Liver (tissue), 8 donors: ENCODE measurements at regions not wholly inside any gene's neighbourhood (a gene's known extent, or its start where the extent isn't known, plus 50 kb on each side); places are given as distances from the start of the nearest gene placed in this dataset.

ENCODE experiments used
- DNase-seq: peaks from one replicate; pipeline ENCODE4 v3.0.0-alpha.2; 2017; ENCODE audit warnings: low spot score
- H3K27ac ChIP-seq, 2 donors: one replicate each; pipeline ENCODE4 v1.7.0; 2013; ENCODE audit warnings: inconsistent platforms in 2 of 2, low read length in 2 of 2, control low read depth in 1 of 2, low read depth in 1 of 2, mild to moderate bottlenecking in 1 of 2
- H3K27me3 ChIP-seq, 4 donors: one replicate each; pipeline versions ENCODE4 v1.6.1 to v1.7.0; 2013; ENCODE audit warnings: low read length in 3 of 4, inconsistent platforms in 1 of 4, mild to moderate bottlenecking in 1 of 4, moderate library complexity in 1 of 4; ENCODE audit not compliant: control insufficient read depth in 4 of 4, insufficient read depth in 4 of 4
- H3K36me3 ChIP-seq, 4 donors: one replicate each; pipeline versions ENCODE4 v1.6.1 to v1.7.0; 2013; ENCODE audit warnings: low read length in 3 of 4, mild to moderate bottlenecking in 3 of 4, low read depth in 1 of 4, moderate library complexity in 1 of 4; ENCODE audit not compliant: control insufficient read depth in 4 of 4, insufficient read depth in 3 of 4
- H3K4me1 ChIP-seq, 4 donors: one replicate each; pipeline versions ENCODE4 v1.6.1 to v1.7.0; 2013; ENCODE audit warnings: low read length in 3 of 4, mild to moderate bottlenecking in 3 of 4, moderate library complexity in 1 of 4; ENCODE audit not compliant: control insufficient read depth in 4 of 4, insufficient read depth in 4 of 4
- H3K4me3 ChIP-seq, 3 donors: one replicate each; pipeline versions ENCODE4 v1.6.1 to v1.7.0; 2013; ENCODE audit warnings: low read length in 3 of 3, control low read depth in 1 of 3, low read depth in 1 of 3, mild to moderate bottlenecking in 1 of 3
- H3K9ac ChIP-seq, 2 donors: one replicate each; pipeline ENCODE4 v1.7.0; 2013; ENCODE audit warnings: low read length in 2 of 2, mild to moderate bottlenecking in 2 of 2, moderate library complexity in 2 of 2, control low read depth in 1 of 2, low read depth in 1 of 2
- H3K9me3 ChIP-seq, 4 donors: one replicate each; pipeline versions ENCODE4 v1.6.1 to v1.7.0; 2013; ENCODE audit warnings: low read length in 3 of 4; ENCODE audit not compliant: control insufficient read depth in 4 of 4
- ATF3 ChIP-seq: IDR thresholded peaks from 2 replicates; pipeline ENCODE4 v1.6.1; 2016; ENCODE audit warnings: antibody characterized with exemption
- CTCF ChIP-seq: fragments of 150-350 bp; IDR thresholded peaks from 2 replicates; pipeline ENCODE4 v1.5.1; 2017; ENCODE audit warnings: improper control_type of control experiment, low read depth, low read length; ENCODE audit not compliant: missing input control
- EGR1 ChIP-seq, 2 donors: IDR thresholded peaks; 2 replicates each; pipeline ENCODE4 v1.6.1; 2016 to 2018; ENCODE audit warnings: antibody characterized with exemption in 2 of 2, low read depth in 2 of 2
- FOXA1 ChIP-seq: IDR thresholded peaks from 2 replicates; pipeline ENCODE4 v1.6.1; 2016; ENCODE audit warnings: antibody characterized with exemption
- GABPA ChIP-seq, 2 donors: IDR thresholded peaks in 1 of 2; conservative IDR thresholded peaks in 1 of 2; 2 replicates each; pipeline ENCODE4 v1.6.1; 2016; ENCODE audit warnings: antibody characterized with exemption in 2 of 2, mild to moderate bottlenecking in 1 of 2, moderate library complexity in 1 of 2
- HNF4A ChIP-seq, 2 donors: conservative IDR thresholded peaks; 2 replicates each; pipeline ENCODE4 v1.6.1; 2016; ENCODE audit warnings: antibody characterized with exemption in 2 of 2, mild to moderate bottlenecking in 2 of 2
- HNF4G ChIP-seq: IDR thresholded peaks from 2 replicates; pipeline ENCODE4 v1.6.1; 2016; ENCODE audit warnings: antibody characterized with exemption
- JUND ChIP-seq, 2 donors: IDR thresholded peaks; 2 replicates each; pipeline ENCODE4 v1.6.1; 2016; ENCODE audit warnings: antibody characterized with exemption in 2 of 2
- MAX ChIP-seq: IDR thresholded peaks from 2 replicates; pipeline ENCODE4 v1.6.1; 2016; ENCODE audit warnings: antibody characterized with exemption
- NR2F2 ChIP-seq: IDR thresholded peaks from 2 replicates; pipeline ENCODE4 v1.6.1; 2016; ENCODE audit warnings: antibody characterized with exemption
- RAD21 ChIP-seq, 2 donors: IDR thresholded peaks; 2 replicates each; pipeline ENCODE4 v1.6.1; 2016; ENCODE audit warnings: antibody characterized with exemption in 2 of 2, mild to moderate bottlenecking in 2 of 2
- REST ChIP-seq: IDR thresholded peaks from 2 replicates; pipeline ENCODE4 v1.6.1; 2016; ENCODE audit warnings: antibody characterized with exemption, mild to moderate bottlenecking
- SP1 ChIP-seq: IDR thresholded peaks from 2 replicates; pipeline ENCODE4 v1.6.1; 2018; ENCODE audit warnings: antibody characterized with exemption, mild to moderate bottlenecking
- TAF1 ChIP-seq: conservative IDR thresholded peaks from 2 replicates; pipeline ENCODE4 v1.6.1; 2016; ENCODE audit warnings: antibody characterized with exemption, mild to moderate bottlenecking
- YY1 ChIP-seq: IDR thresholded peaks from 2 replicates; pipeline ENCODE4 v1.6.1; 2016; ENCODE audit warnings: antibody characterized with exemption, mild to moderate bottlenecking
- ZBTB33 ChIP-seq: IDR thresholded peaks from 2 replicates; pipeline ENCODE4 v1.6.1; 2016; ENCODE audit warnings: antibody characterized with exemption
- WGBS: extraction: QIAGEN DNeasy Blood & Tissue Kit; methylation state at CpG from one replicate; pipeline ENCODE4 v1.1.7; 2013; 5-methylcytosine and 5-hydroxymethylcytosine counted together
- donor health status: healthy.
- donor health status: healthy.
- donor health status: healthy.
- donor health status: healthy.
- donor health status: healthy.

GRCh38 chr4:25525896-25526295, 129.8 kb upstream of the SLC34A2 start:
- Histone ChIP-seq H3K27me3 (peaks cover 0 to 3% (median 0%) of the 10 kb centered on the region in 4 donors), H3K27ac (no peak overlapping the region), H3K9me3 (no peaks in the 10 kb centered on the region), H3K36me3 (no peaks in the 10 kb centered on the region), H3K9ac (no peak overlapping the region), H3K4me3 (no peak overlapping the region), H3K4me1 (no peaks in the 10 kb centered on the region)
- whole genome bisulfite sequencing, result 83% methylated on average over 6 of the region's 6 CpGs
- DNase-seq, result no peak
- TF ChIP-seq ATF3, result no peak
- no peak for TF ChIP-seq REST
- TF ChIP-seq FOXA1, result no peak
- TF ChIP-seq YY1, result no peak
- no peak for TF ChIP-seq GABPA (IDR thresholded peaks at IDR 0.05 in 1 of 2, conservative IDR thresholded peaks at IDR 0.05 in 1 of 2)
- TF ChIP-seq ZBTB33, result no peak
- no peak for TF ChIP-seq HNF4A (conservative IDR thresholded peaks at IDR 0.05)
- no peak for TF ChIP-seq CTCF
- no peak for TF ChIP-seq HNF4G
- no peak for TF ChIP-seq SP1

GRCh38 chr4:25527034-25527433, 128.6 kb upstream of the SLC34A2 start:
- H3K9me3 ChIP-seq, result no peaks in the 10 kb centered on the region
- peaks cover 0 to 3% (median 0%) of the 10 kb centered on the region in 4 donors for H3K27me3 ChIP-seq
- no peak overlapping the region for H3K27ac ChIP-seq
- no peaks in the 10 kb centered on the region for H3K36me3 ChIP-seq
- no peak for DNase-seq
- no peaks in the 10 kb centered on the region for H3K4me1 ChIP-seq
- WGBS, result 95% methylated on average over 1 of the region's 1 CpG
- no peak for TF ChIP-seq CTCF
- no peak for TF ChIP-seq YY1
- TF ChIP-seq JUND (IDR thresholded peaks at IDR 0.05), result no peak
- TF ChIP-seq TAF1, result no peak
- TF ChIP-seq HNF4G, result no peak
- no peak for TF ChIP-seq GABPA (IDR thresholded peaks at IDR 0.05 in 1 of 2, conservative IDR thresholded peaks at IDR 0.05 in 1 of 2)
- no peak for TF ChIP-seq FOXA1
- no peak for TF ChIP-seq RAD21 (IDR thresholded peaks at IDR 0.05)
- no peak for TF ChIP-seq NR2F2
- no peak for TF ChIP-seq MAX
- no peak for TF ChIP-seq ZBTB33
- TF ChIP-seq EGR1 (IDR thresholded peaks at IDR 0.05; ENCODE audit: low read depth in 2 of 2), result no peak
- no peak overlapping the region for H3K4me3 ChIP-seq
- H3K9ac ChIP-seq, result no peak overlapping the region
